Suprapubic skin (tissue), 3 donors: ENCODE measurements at regions not wholly inside any gene's neighbourhood (a gene's known extent, or its start where the extent isn't known, plus 50 kb on each side); places are given as distances from the start of the nearest gene placed in this dataset.

ENCODE experiments used
- EP300 ChIP-seq: sonication (generic); formaldehyde crosslinking; IDR thresholded peaks from one replicate; pipeline ENCODE4 v1.6.1; 2017; ENCODE audit warnings: antibody characterized with exemption
- POLR2A ChIP-seq, 2 donors: fragments of 450-650 bp; IDR thresholded peaks; one replicate each; pipeline ENCODE4 v1.6.1; 2017; ENCODE audit warnings: antibody characterized with exemption in 2 of 2, mild to moderate bottlenecking in 2 of 2, moderate library complexity in 2 of 2
- TF ChIP-seq, protein P1 (sequence below), 2 donors: fragments of 200-600 bp in 1 of 2; fragments of 450-650 bp in 1 of 2; sonication (generic) in 1 of 2; IDR thresholded peaks; one replicate each; pipeline ENCODE4 v1.5.1; 2016 to 2019; ENCODE audit warnings: antibody characterized with exemption in 2 of 2, mild to moderate bottlenecking in 1 of 2, moderate library complexity in 1 of 2

DNA sequence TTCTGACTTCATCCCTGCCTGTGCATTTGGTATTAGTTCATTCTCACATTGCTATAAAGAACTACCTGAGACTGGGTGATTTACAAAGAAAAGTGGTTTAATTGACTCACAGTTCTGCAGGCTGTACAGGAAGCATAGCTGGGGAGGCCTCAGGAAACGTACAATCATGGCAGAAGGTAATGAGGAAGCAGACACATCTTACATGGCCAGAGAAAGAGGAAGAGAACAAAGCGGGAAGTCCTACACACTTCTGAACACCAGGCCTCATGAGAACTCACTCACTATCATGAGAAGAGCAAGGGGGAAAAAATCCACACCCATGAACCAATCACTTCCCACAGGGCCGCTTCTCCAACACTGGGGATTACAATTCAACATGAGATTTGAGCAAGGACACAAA is 303.9 kb downstream of the CBLN4 start:
- no peak for TF ChIP-seq POLR2A (IDR thresholded peaks at IDR 0.05)
- TF ChIP-seq, protein P1, sequence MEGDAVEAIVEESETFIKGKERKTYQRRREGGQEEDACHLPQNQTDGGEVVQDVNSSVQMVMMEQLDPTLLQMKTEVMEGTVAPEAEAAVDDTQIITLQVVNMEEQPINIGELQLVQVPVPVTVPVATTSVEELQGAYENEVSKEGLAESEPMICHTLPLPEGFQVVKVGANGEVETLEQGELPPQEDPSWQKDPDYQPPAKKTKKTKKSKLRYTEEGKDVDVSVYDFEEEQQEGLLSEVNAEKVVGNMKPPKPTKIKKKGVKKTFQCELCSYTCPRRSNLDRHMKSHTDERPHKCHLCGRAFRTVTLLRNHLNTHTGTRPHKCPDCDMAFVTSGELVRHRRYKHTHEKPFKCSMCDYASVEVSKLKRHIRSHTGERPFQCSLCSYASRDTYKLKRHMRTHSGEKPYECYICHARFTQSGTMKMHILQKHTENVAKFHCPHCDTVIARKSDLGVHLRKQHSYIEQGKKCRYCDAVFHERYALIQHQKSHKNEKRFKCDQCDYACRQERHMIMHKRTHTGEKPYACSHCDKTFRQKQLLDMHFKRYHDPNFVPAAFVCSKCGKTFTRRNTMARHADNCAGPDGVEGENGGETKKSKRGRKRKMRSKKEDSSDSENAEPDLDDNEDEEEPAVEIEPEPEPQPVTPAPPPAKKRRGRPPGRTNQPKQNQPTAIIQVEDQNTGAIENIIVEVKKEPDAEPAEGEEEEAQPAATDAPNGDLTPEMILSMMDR (IDR thresholded peaks at IDR 0.05), result no peak
- TF ChIP-seq EP300, result no peak
